PC-9 (cell line): ENCODE measurements at regions not wholly inside any gene's neighbourhood (a gene's known extent, or its start where the extent isn't known, plus 50 kb on each side); places are given as distances from the start of the nearest gene placed in this dataset.

ENCODE experiments used
- EZH2 ChIP-seq: fragments of 200-600 bp; sonication (generic); IDR thresholded peaks from 2 replicates; pipeline ENCODE4 v1.8.0; 2017; ENCODE audit warnings: antibody characterized with exemption, low read depth
- TF ChIP-seq, protein P1 (sequence below): fragments of 200-600 bp; sonication (generic); conservative IDR thresholded peaks from 2 replicates; pipeline ENCODE4 v1.6.1; 2017; ENCODE audit warnings: mixed run types, antibody characterized with exemption, mild to moderate bottlenecking, moderate library complexity

DNA sequence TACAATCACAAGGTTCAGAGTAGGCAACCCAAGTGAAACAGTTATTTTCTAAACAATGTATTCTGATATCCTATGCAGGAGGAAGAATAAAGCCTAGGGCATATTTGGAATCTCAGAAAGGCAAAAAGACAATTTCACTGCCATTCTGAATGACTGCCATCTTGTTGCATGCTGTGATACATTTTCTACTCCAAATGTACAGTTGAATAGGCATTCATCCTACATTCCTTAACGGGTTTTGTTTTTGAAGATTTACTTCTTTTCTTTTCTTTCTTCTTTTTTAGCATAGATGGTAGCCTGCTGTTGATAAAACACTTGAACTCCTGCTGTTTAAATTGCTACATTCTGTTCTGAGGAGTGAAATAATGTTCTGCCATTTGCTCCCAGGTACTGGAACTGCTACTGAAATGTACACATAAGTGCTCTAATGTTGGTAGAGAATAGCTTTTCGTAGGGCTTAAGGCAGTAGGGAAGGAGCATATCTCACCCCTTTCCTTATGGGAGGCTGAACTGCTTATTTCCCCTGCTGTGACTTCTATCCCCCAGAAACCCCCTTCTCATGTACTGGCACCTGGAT lies 506.8 kb downstream of the DNAJB9 start:
- TF ChIP-seq, protein P1, sequence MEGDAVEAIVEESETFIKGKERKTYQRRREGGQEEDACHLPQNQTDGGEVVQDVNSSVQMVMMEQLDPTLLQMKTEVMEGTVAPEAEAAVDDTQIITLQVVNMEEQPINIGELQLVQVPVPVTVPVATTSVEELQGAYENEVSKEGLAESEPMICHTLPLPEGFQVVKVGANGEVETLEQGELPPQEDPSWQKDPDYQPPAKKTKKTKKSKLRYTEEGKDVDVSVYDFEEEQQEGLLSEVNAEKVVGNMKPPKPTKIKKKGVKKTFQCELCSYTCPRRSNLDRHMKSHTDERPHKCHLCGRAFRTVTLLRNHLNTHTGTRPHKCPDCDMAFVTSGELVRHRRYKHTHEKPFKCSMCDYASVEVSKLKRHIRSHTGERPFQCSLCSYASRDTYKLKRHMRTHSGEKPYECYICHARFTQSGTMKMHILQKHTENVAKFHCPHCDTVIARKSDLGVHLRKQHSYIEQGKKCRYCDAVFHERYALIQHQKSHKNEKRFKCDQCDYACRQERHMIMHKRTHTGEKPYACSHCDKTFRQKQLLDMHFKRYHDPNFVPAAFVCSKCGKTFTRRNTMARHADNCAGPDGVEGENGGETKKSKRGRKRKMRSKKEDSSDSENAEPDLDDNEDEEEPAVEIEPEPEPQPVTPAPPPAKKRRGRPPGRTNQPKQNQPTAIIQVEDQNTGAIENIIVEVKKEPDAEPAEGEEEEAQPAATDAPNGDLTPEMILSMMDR, result no peak
- no peak for TF ChIP-seq EZH2
